Neuronal stem cell (in vitro differentiated cells): ENCODE measurements at regions not wholly inside any gene's neighbourhood (a gene's known extent, or its start where the extent isn't known, plus 50 kb on each side); places are given as distances from the start of the nearest gene placed in this dataset.

Source experiments
- DNase-seq: peaks from one replicate; pipeline ENCODE4 v3.0.0-alpha.2; 2013; ENCODE audit warnings: low spot score
- H2AFZ ChIP-seq: one replicate; pipeline ENCODE4 v1.6.1; 2013; ENCODE audit warnings: mild to moderate bottlenecking, low read length, inconsistent platforms
- H2AK5ac ChIP-seq: 2 replicates; pipeline ENCODE4 v1.6.1; 2013; ENCODE audit warnings: low read depth, mild to moderate bottlenecking, inconsistent platforms, low read length, moderate library complexity, mixed read lengths
- H2BK120ac ChIP-seq: 2 replicates; pipeline ENCODE4 v1.6.1; 2013; ENCODE audit warnings: low read depth, mild to moderate bottlenecking, inconsistent platforms, low read length, moderate library complexity, mixed read lengths
- H2BK12ac ChIP-seq: one replicate; pipeline ENCODE4 v1.6.1; 2013; ENCODE audit warnings: low read length, inconsistent platforms
- H2BK15ac ChIP-seq: 2 replicates; pipeline ENCODE4 v1.6.1; 2013; ENCODE audit warnings: mild to moderate bottlenecking, low read length, inconsistent platforms, mixed read lengths
- H2BK5ac ChIP-seq: one replicate; pipeline ENCODE4 v1.6.1; 2013; ENCODE audit warnings: inconsistent platforms, mild to moderate bottlenecking, low read length, moderate library complexity
- H3K14ac ChIP-seq: one replicate; pipeline ENCODE4 v1.6.1; 2013; ENCODE audit warnings: low read length, inconsistent platforms
- H3K18ac ChIP-seq: 2 replicates; pipeline ENCODE4 v1.6.1; 2013; ENCODE audit warnings: low read length, inconsistent platforms
- H3K23ac ChIP-seq: 2 replicates; pipeline ENCODE4 v1.6.1; 2013; ENCODE audit warnings: low read depth, mild to moderate bottlenecking, mixed read lengths, low read length, inconsistent platforms; ENCODE audit not compliant: poor library complexity
- H3K27ac ChIP-seq: replicated peaks from 3 replicates; pipeline ENCODE4 v1.5.1; 2013; ENCODE audit warnings: low read length, inconsistent platforms
- H3K27me3 ChIP-seq, 3 experiments: 2 replicates each; pipeline ENCODE4 v1.6.1; 2013; ENCODE audit warnings: low read length in 3 of 3, mild to moderate bottlenecking in 2 of 3, inconsistent platforms in 1 of 3, low read depth in 1 of 3, mixed read lengths in 1 of 3, moderate library complexity in 1 of 3; ENCODE audit not compliant: control insufficient read depth in 3 of 3, insufficient read depth in 3 of 3
- H3K36me3 ChIP-seq, 2 donors: replicated peaks in 1 of 2; 2 replicates each; pipeline ENCODE4 v1.6.1; 2013; ENCODE audit warnings: low read length in 2 of 2; ENCODE audit not compliant: control insufficient read depth in 2 of 2, insufficient read depth in 2 of 2
- H3K4ac ChIP-seq: 2 replicates; pipeline ENCODE4 v1.6.1; 2013; ENCODE audit warnings: inconsistent platforms, mild to moderate bottlenecking, low read length, moderate library complexity
- H3K4me1 ChIP-seq, 2 donors: 1 replicate in 1 of 2; 2 replicates in 1 of 2; pipeline ENCODE4 v1.6.1; 2013; ENCODE audit warnings: low read length in 2 of 2, low read depth in 1 of 2; ENCODE audit not compliant: control insufficient read depth in 2 of 2, insufficient read depth in 1 of 2
- H3K4me2 ChIP-seq: one replicate; pipeline ENCODE4 v1.6.1; 2013; ENCODE audit warnings: mild to moderate bottlenecking, low read length, inconsistent platforms; ENCODE audit not compliant: insufficient read depth, poor library complexity, severe bottlenecking
- H3K4me3 ChIP-seq, 2 donors: 2 replicates each; pipeline ENCODE4 v1.5.1; 2013; ENCODE audit warnings: low read length in 2 of 2, mild to moderate bottlenecking in 2 of 2, inconsistent platforms in 1 of 2, moderate library complexity in 1 of 2
- H3K79me1 ChIP-seq: one replicate; pipeline ENCODE4 v1.6.1; 2013; ENCODE audit warnings: low read depth, mild to moderate bottlenecking, inconsistent platforms, low read length, moderate library complexity
- H3K9ac ChIP-seq: one replicate; pipeline ENCODE4 v1.6.1; 2013; ENCODE audit warnings: mild to moderate bottlenecking, low read depth, low read length, inconsistent platforms; ENCODE audit not compliant: poor library complexity
- H3K9me3 ChIP-seq, 2 donors: replicated peaks in 1 of 2; 2 replicates each; pipeline versions ENCODE3 to v1.6.1; 2013; ENCODE audit warnings: low read length in 2 of 2, mild to moderate bottlenecking in 2 of 2, inconsistent platforms in 1 of 2, low read depth in 1 of 2, mixed read lengths in 1 of 2, moderate library complexity in 1 of 2; ENCODE audit not compliant: control insufficient read depth in 2 of 2, insufficient read depth in 1 of 2
- H4K8ac ChIP-seq: one replicate; pipeline ENCODE4 v1.6.1; 2013; ENCODE audit warnings: low read depth, mild to moderate bottlenecking, inconsistent platforms, low read length, moderate library complexity
- H4K91ac ChIP-seq: one replicate; pipeline ENCODE4 v1.6.1; 2013; ENCODE audit warnings: low read length, low read depth, mild to moderate bottlenecking, inconsistent platforms; ENCODE audit not compliant: poor library complexity
- WGBS, 2 donors: extraction: QIAGEN DNeasy Blood & Tissue Kit; methylation state at CpG; one replicate each; pipeline ENCODE4 v1.1.7; 2013; ENCODE audit warnings: missing lambda C conversion rate in 2 of 2, mixed read lengths in 1 of 2; ENCODE audit not compliant: insufficient read length in 2 of 2, insufficient replicate concordance in 1 of 2; ENCODE audit errors: extremely low coverage in 2 of 2; 5-methylcytosine and 5-hydroxymethylcytosine counted together

- Histone ChIP-seq H2BK5ac (no peak overlapping the region), H3K36me3 (no peaks in the 10 kb centered on the region)
- WGBS, 2 donors = no CpG with 5 or more reads among the region's 4 CpGs
Observed at GRCh38 chrX:140318296-140318695, 186.6 kb downstream of the SOX3 start.

GRCh38 chrX:140317462-140317861 lies 187.4 kb downstream of the SOX3 start:
- Histone ChIP-seq H3K18ac (no peak overlapping the region), H2BK5ac (no peak overlapping the region), H3K14ac (no peak overlapping the region), H3K9ac (no peak overlapping the region), H3K4ac (no peak overlapping the region), H3K4me3 (no peak overlapping the region), H2BK15ac (no peak overlapping the region), H2BK12ac (no peak overlapping the region), H3K36me3 (no peaks in the 10 kb centered on the region), H2AK5ac (no peak overlapping the region), H4K91ac (no peak overlapping the region), H2BK120ac (no peak overlapping the region), H3K79me1 (no peaks in the 10 kb centered on the region), H3K23ac (no peak overlapping the region), H3K4me1 (no peaks in the 10 kb centered on the region), H2AFZ (no peak overlapping the region), H4K8ac (no peak overlapping the region), H3K4me2 (no peak overlapping the region), H3K27ac (no peak overlapping the region), H3K9me3 (no peaks in the 10 kb centered on the region), H3K27me3 (no peaks in the 10 kb centered on the region)
- no peak for DNase-seq
- WGBS, 2 donors = no CpG with 5 or more reads among the region's 2 CpGs

More at GRCh38 chrX:140318296-140318695, 186.6 kb downstream of the SOX3 start:
- Histone ChIP-seq H2BK120ac (no peak overlapping the region), H3K18ac (no peak overlapping the region), H2AK5ac (no peak overlapping the region), H3K4me3 (no peak overlapping the region), H2AFZ (no peak overlapping the region), H3K9me3 (no peaks in the 10 kb centered on the region), H3K79me1 (no peaks in the 10 kb centered on the region), H3K9ac (no peak overlapping the region), H2BK15ac (no peak overlapping the region), H3K14ac (no peak overlapping the region), H3K27me3 (no peaks in the 10 kb centered on the region), H3K4me2 (no peak overlapping the region), H3K27ac (no peak overlapping the region), H4K8ac (no peak overlapping the region), H2BK12ac (no peak overlapping the region), H3K4me1 (no peaks in the 10 kb centered on the region), H3K23ac (no peak overlapping the region), H3K4ac (no peak overlapping the region), H4K91ac (no peak overlapping the region)
- DNase-seq = no peak

- Histone ChIP-seq H2AK5ac (no peak overlapping the region), H4K8ac (no peak overlapping the region), H3K4me3 (no peak overlapping the region), H3K27me3 (no peaks in the 10 kb centered on the region), H3K4ac (no peak overlapping the region), H2BK15ac (no peak overlapping the region), H2BK120ac (no peak overlapping the region), H3K14ac (no peak overlapping the region), H3K18ac (no peak overlapping the region), H3K9ac (no peak overlapping the region), H3K4me2 (no peak overlapping the region), H2AFZ (no peak overlapping the region), H3K23ac (no peak overlapping the region), H4K91ac (no peak overlapping the region), H2BK12ac (no peak overlapping the region), H3K27ac (no peak overlapping the region), H3K36me3 (no peaks in the 10 kb centered on the region), H3K79me1 (no peaks in the 10 kb centered on the region), H3K4me1 (peaks cover 3% of the 10 kb centered on the region in 2 donors), H3K9me3 (no peaks in the 10 kb centered on the region), H2BK5ac (no peak overlapping the region)
- WGBS, 2 donors = no CpG with 5 or more reads among the region's 11 CpGs
- no peak for DNase-seq
Observed at GRCh38 chrX:140298960-140299825, 205.7 kb downstream of the SOX3 start.

- Histone ChIP-seq H3K27me3 (no peaks in the 10 kb centered on the region), H3K36me3 (no peaks in the 10 kb centered on the region), H3K14ac (no peak overlapping the region), H4K91ac (no peak overlapping the region), H3K9me3 (no peaks in the 10 kb centered on the region), H2BK5ac (no peak overlapping the region), H2BK15ac (no peak overlapping the region), H2BK120ac (no peak overlapping the region), H2AK5ac (no peak overlapping the region), H2BK12ac (no peak overlapping the region), H3K18ac (no peak overlapping the region), H3K79me1 (no peaks in the 10 kb centered on the region), H3K4me3 (no peak overlapping the region), H3K4me1 (peaks cover 3% of the 10 kb centered on the region in 2 donors), H2AFZ (no peak overlapping the region), H3K9ac (no peak overlapping the region), H3K27ac (no peak overlapping the region), H3K4me2 (no peak overlapping the region), H3K4ac (no peak overlapping the region), H3K23ac (no peak overlapping the region), H4K8ac (no peak overlapping the region)
- no CpG with 5 or more reads among the region's 1 CpG for WGBS, 2 donors
- no peak for DNase-seq
Observed at GRCh38 chrX:140297273-140297672, 207.6 kb downstream of the SOX3 start.
